SK-N-SH (cell line): ENCODE measurements at regions not wholly inside any gene's neighbourhood (a gene's known extent, or its start where the extent isn't known, plus 50 kb on each side); places are given as distances from the start of the nearest gene placed in this dataset.
"Not testable (repeated sequence)": the region's sequence is repeated elsewhere in the genome, so short reads cannot be mapped to it uniquely, and the experiment has no call there.

ENCODE experiments used
- CTCF ChIA-PET: fragments of 300-600, 350-600 bp; formaldehyde crosslinking; extraction: SDS; loops from one replicate; lab custom pipeline; 2021; lab: Yijun Ruan, JAX
- POLR2A ChIA-PET: fragments of 350-600 bp; sonication (Branson Sonifier 250); formaldehyde crosslinking; extraction: SDS; loops from one replicate; lab custom pipeline; 2020; ENCODE audit warnings: antibody characterized with exemption, inconsistent platforms; lab: Yijun Ruan, JAX
- DNase-seq: peaks from one replicate; pipeline ENCODE4 v3.0.0; 2012
- H2AFZ ChIP-seq: fragments of 200-600 bp; sonication (generic); 2 replicates; pipeline ENCODE4 v1.8.1; 2016; ENCODE audit warnings: antibody characterized with exemption, mild to moderate bottlenecking, low read depth
- H3F3A ChIP-seq: fragments of 200-600 bp; sonication (generic); replicated peaks from 2 replicates; pipeline ENCODE3; 2016; ENCODE audit warnings: antibody characterized with exemption, mild to moderate bottlenecking; ENCODE audit not compliant: insufficient read depth
- H3K27ac ChIP-seq, 2 experiments: fragments of 200-500 bp in 1 of 2; fragments of 200-600 bp in 1 of 2; sonication (Bioruptor generic) in 1 of 2; sonication (generic), shearing (Covaris generic) in 1 of 2; 2 replicates each; pipeline versions ENCODE4 v1.5.1 to v1.6.1; 2014 to 2016; ENCODE audit warnings: low read depth in 2 of 2, inconsistent platforms in 1 of 2, low read length in 1 of 2, mild to moderate bottlenecking in 1 of 2, mixed read lengths in 1 of 2
- H3K27me3 ChIP-seq: fragments of 200-600 bp; sonication (generic), shearing (Covaris generic); 2 replicates; pipeline ENCODE4 v1.6.1; 2016; ENCODE audit warnings: mixed run types; ENCODE audit not compliant: insufficient read depth
- H3K36me3 ChIP-seq, 2 experiments: fragments of 200-500 bp in 1 of 2; fragments of 200-600 bp in 1 of 2; sonication (Bioruptor generic) in 1 of 2; sonication (generic) in 1 of 2; replicated peaks in 1 of 2; 2 replicates each; pipeline versions ENCODE3 to v1.5.1; 2014 to 2016; ENCODE audit warnings: low read length in 1 of 2, mild to moderate bottlenecking in 1 of 2; ENCODE audit not compliant: insufficient read depth in 2 of 2, control insufficient read depth in 1 of 2
- H3K4me1 ChIP-seq, 2 experiments: fragments of 200-500 bp in 1 of 2; fragments of 200-600 bp in 1 of 2; sonication (Bioruptor generic) in 1 of 2; sonication (generic), shearing (Covaris generic) in 1 of 2; 2 replicates each; pipeline versions ENCODE4 v1.5.1 to v1.6.1; 2014 to 2016; ENCODE audit warnings: low read depth in 1 of 2, low read length in 1 of 2, mixed run types in 1 of 2; ENCODE audit not compliant: insufficient read depth in 2 of 2, control insufficient read depth in 1 of 2
- H3K4me2 ChIP-seq: fragments of 200-600 bp; sonication (generic), shearing (Covaris generic); 2 replicates; pipeline ENCODE4 v1.6.1; 2017; ENCODE audit warnings: mixed run types
- H3K4me3 ChIP-seq, 2 experiments: fragments of 200-500 bp in 1 of 2; fragments of 200-600 bp in 1 of 2; sonication (Bioruptor generic) in 1 of 2; sonication (generic), shearing (Covaris generic) in 1 of 2; 2 replicates each; pipeline versions ENCODE4 v1.5.1 to v1.8.1; 2014 to 2016; ENCODE audit warnings: low read depth in 2 of 2, inconsistent platforms in 1 of 2, low read length in 1 of 2, mild to moderate bottlenecking in 1 of 2, mixed read lengths in 1 of 2, moderate library complexity in 1 of 2
- H3K79me2 ChIP-seq: fragments of 200-600 bp; sonication (generic); 2 replicates; pipeline ENCODE4 v1.8.1; 2017; ENCODE audit warnings: mild to moderate bottlenecking; ENCODE audit not compliant: insufficient read depth
- H3K9ac ChIP-seq: fragments of 200-600 bp; sonication (generic); 2 replicates; pipeline ENCODE4 v1.6.1; 2017; ENCODE audit warnings: mixed run types
- H3K9me2 ChIP-seq: fragments of 200-600 bp; sonication (generic); 2 replicates; pipeline ENCODE4 v1.6.1; 2017; ENCODE audit warnings: mixed run types
- H3K9me3 ChIP-seq: fragments of 200-600 bp; sonication (generic); 2 replicates; pipeline ENCODE4 v1.6.1; 2017; ENCODE audit warnings: mixed run types, mild to moderate bottlenecking, moderate library complexity
- H4K20me1 ChIP-seq: fragments of 200-600 bp; sonication (generic); 2 replicates; pipeline ENCODE4 v1.6.1; 2017; ENCODE audit warnings: mild to moderate bottlenecking, mixed run types; ENCODE audit not compliant: insufficient read depth
- ELF1 ChIP-seq: IDR thresholded peaks from 2 replicates; pipeline ENCODE4 v1.4.0; 2012
- EZH2phosphoT487 ChIP-seq: fragments of 200-600 bp; sonication (generic); IDR thresholded peaks from 2 replicates; pipeline ENCODE4 v1.6.1; 2017; ENCODE audit warnings: low read depth, mixed run types, mild to moderate bottlenecking, antibody characterized with exemption, moderate library complexity, borderline replicate concordance
- FOXJ3 ChIP-seq: sonication (generic); formaldehyde crosslinking; IDR thresholded peaks from 2 replicates; pipeline ENCODE4 v1.5.1; 2020; ENCODE audit warnings: mild to moderate bottlenecking, missing genetic modification reagents
- FOXM1 ChIP-seq: IDR thresholded peaks from 2 replicates; pipeline ENCODE4 v1.4.0; 2012; ENCODE audit warnings: low read depth, mild to moderate bottlenecking
- GABPA ChIP-seq: IDR thresholded peaks from 2 replicates; pipeline ENCODE4 v1.4.0; 2012; ENCODE audit warnings: low read depth, mild to moderate bottlenecking
- MEF2A ChIP-seq: IDR thresholded peaks from 2 replicates; pipeline ENCODE4 v1.4.0; 2012; ENCODE audit warnings: low read depth, borderline replicate concordance
- MXI1 ChIP-seq: IDR thresholded peaks from 2 replicates; pipeline ENCODE4 v1.6.1; 2012; ENCODE audit warnings: mild to moderate bottlenecking, low read depth, low read length, improper control_type of control experiment
- NFIC ChIP-seq: IDR thresholded peaks from 2 replicates; pipeline ENCODE4 v1.4.0; 2012; ENCODE audit warnings: borderline replicate concordance
- SMC3 ChIP-seq: IDR thresholded peaks from 2 replicates; pipeline ENCODE4 v1.6.1; 2012; ENCODE audit warnings: low read depth, low read length, improper control_type of control experiment
- TCF12 ChIP-seq: IDR thresholded peaks from 2 replicates; pipeline ENCODE4 v1.4.0; 2012
- TEAD4 ChIP-seq: IDR thresholded peaks from 2 replicates; pipeline ENCODE4 v1.4.0; 2012; ENCODE audit warnings: mild to moderate bottlenecking, borderline replicate concordance; ENCODE audit not compliant: insufficient read depth
- WGBS: methylation state at CpG from one replicate; pipeline ENCODE4 v1.1.6; 2017; ENCODE audit warnings: low lambda C conversion rate; 5-methylcytosine and 5-hydroxymethylcytosine counted together
- TF ChIP-seq, protein P1 (sequence below): fragments of 150-350 bp; IDR thresholded peaks from 2 replicates; pipeline ENCODE4 v1.6.1; 2017; ENCODE audit warnings: antibody characterized with exemption, low read length, low read depth, borderline replicate concordance

GRCh38 chrX:115427861-115428410 lies 133.0 kb upstream of the PLS3 start:
- ChIA-PET POLR2A (no interaction called here), CTCF (no interaction called here)
- Histone ChIP-seq H3K4me3 (no peak overlapping the region), H3K9me2 (no peaks in the 10 kb centered on the region), H3K4me2 (no peak overlapping the region), H3K36me3 (no peaks in the 10 kb centered on the region), H3K9ac (no peak overlapping the region), H3K4me1 (no peaks in the 10 kb centered on the region), H3K27ac (no peak overlapping the region), H3F3A (no peaks in the 10 kb centered on the region), H3K79me2 (no peaks in the 10 kb centered on the region), H4K20me1 (no peaks in the 10 kb centered on the region), H3K27me3 (no peaks in the 10 kb centered on the region), H3K9me3 (no peaks in the 10 kb centered on the region), H2AFZ (no peak overlapping the region)
- DNase-seq, result no peak
- WGBS, result 34% methylated on average over 2 of the region's 2 CpGs
- TF ChIP-seq SMC3, result no peak
- TF ChIP-seq GABPA, result no peak
- no peak for TF ChIP-seq MEF2A
- no peak for TF ChIP-seq EZH2phosphoT487
- no peak for TF ChIP-seq FOXM1
- TF ChIP-seq MXI1, result no peak
- TF ChIP-seq TCF12, result no peak
- TF ChIP-seq ELF1, result no peak
- no peak for TF ChIP-seq NFIC
- TF ChIP-seq, protein P1, sequence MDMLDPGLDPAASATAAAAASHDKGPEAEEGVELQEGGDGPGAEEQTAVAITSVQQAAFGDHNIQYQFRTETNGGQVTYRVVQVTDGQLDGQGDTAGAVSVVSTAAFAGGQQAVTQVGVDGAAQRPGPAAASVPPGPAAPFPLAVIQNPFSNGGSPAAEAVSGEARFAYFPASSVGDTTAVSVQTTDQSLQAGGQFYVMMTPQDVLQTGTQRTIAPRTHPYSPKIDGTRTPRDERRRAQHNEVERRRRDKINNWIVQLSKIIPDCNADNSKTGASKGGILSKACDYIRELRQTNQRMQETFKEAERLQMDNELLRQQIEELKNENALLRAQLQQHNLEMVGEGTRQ, result no peak
- no peak for TF ChIP-seq TEAD4
- no peak for TF ChIP-seq FOXJ3

- H3K4me2 ChIP-seq, H4K20me1 ChIP-seq, H3K27me3 ChIP-seq, H3K4me1 ChIP-seq, H3K4me3 ChIP-seq, DNase-seq, H3K9me3 ChIP-seq, H3K36me3 ChIP-seq, H3K9me2 ChIP-seq, H3K9ac ChIP-seq, H3F3A ChIP-seq, H3K79me2 ChIP-seq, H2AFZ ChIP-seq, POLR2A ChIA-PET, H3K27ac ChIP-seq: not testable (repeated sequence)
- WGBS, result 36% methylated on average over 7 of the region's 7 CpGs
- CTCF ChIA-PET, result interaction anchor here (1.0 kb wide), 1 partner anchor 13 kb away, joined by 3 read pairs; no protein-coding TSS in a partner anchor
Measured at GRCh38 chrX:115434834-115435233, 126.1 kb upstream of the PLS3 start.
